Upper lobe of left lung (tissue), 4 donors: ENCODE measurements at regions not wholly inside any gene's neighbourhood (a gene's known extent, or its start where the extent isn't known, plus 50 kb on each side); places are given as distances from the start of the nearest gene placed in this dataset.

Experiments used
- EP300 ChIP-seq, 4 donors: sonication (generic); formaldehyde crosslinking; IDR thresholded peaks; one replicate each; pipeline ENCODE4 v1.5.1; 2017; ENCODE audit warnings: antibody characterized with exemption in 4 of 4, control low read depth in 2 of 4
- POLR2A ChIP-seq, 4 donors: fragments of 450-650 bp; IDR thresholded peaks; one replicate each; pipeline ENCODE4 v1.5.1; 2016 to 2017; ENCODE audit warnings: antibody characterized with exemption in 4 of 4, mild to moderate bottlenecking in 2 of 4
- TF ChIP-seq, protein P1 (sequence below), 6 experiments: fragments of 450-650 bp in 4 of 6; fragments of 200-600 bp in 2 of 6; sonication (generic) in 2 of 6; IDR thresholded peaks; one replicate each; pipeline ENCODE4 v1.5.1; 2016 to 2019; ENCODE audit warnings: antibody characterized with exemption in 6 of 6

- TF ChIP-seq, protein P1, sequence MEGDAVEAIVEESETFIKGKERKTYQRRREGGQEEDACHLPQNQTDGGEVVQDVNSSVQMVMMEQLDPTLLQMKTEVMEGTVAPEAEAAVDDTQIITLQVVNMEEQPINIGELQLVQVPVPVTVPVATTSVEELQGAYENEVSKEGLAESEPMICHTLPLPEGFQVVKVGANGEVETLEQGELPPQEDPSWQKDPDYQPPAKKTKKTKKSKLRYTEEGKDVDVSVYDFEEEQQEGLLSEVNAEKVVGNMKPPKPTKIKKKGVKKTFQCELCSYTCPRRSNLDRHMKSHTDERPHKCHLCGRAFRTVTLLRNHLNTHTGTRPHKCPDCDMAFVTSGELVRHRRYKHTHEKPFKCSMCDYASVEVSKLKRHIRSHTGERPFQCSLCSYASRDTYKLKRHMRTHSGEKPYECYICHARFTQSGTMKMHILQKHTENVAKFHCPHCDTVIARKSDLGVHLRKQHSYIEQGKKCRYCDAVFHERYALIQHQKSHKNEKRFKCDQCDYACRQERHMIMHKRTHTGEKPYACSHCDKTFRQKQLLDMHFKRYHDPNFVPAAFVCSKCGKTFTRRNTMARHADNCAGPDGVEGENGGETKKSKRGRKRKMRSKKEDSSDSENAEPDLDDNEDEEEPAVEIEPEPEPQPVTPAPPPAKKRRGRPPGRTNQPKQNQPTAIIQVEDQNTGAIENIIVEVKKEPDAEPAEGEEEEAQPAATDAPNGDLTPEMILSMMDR (IDR thresholded peaks at IDR 0.05), result no peak
- no peak for TF ChIP-seq POLR2A (IDR thresholded peaks at IDR 0.05)
- no peak for TF ChIP-seq EP300 (IDR thresholded peaks at IDR 0.05)
Measured at GRCh38 chr16:65295527-65295926, 173.7 kb upstream of the CDH11 start.
